Stomach (tissue), 4 donors: ENCODE measurements at regions not wholly inside any gene's neighbourhood (a gene's known extent, or its start where the extent isn't known, plus 50 kb on each side); places are given as distances from the start of the nearest gene placed in this dataset.
"Not testable (repeated sequence)": the region's sequence is repeated elsewhere in the genome, so short reads cannot be mapped to it uniquely, and the experiment has no call there.

ENCODE experiments used
- CTCF ChIP-seq, 7 experiments: fragments of 450-650 bp in 4 of 7; fragments of 200-600 bp in 3 of 7; sonication (generic) in 3 of 7; IDR thresholded peaks; one replicate each; pipeline ENCODE4 v1.5.1; 2016 to 2019; ENCODE audit warnings: antibody characterized with exemption in 7 of 7, control low read depth in 2 of 7, mild to moderate bottlenecking in 1 of 7
- POLR2A ChIP-seq, 4 donors: fragments of 450-650 bp; IDR thresholded peaks; one replicate each; pipeline ENCODE4 v1.6.1; 2016; ENCODE audit warnings: antibody characterized with exemption in 4 of 4, control low read depth in 2 of 4, mild to moderate bottlenecking in 1 of 4, moderate library complexity in 1 of 4
- POLR2AphosphoS5 ChIP-seq, 3 donors: sonication (generic); formaldehyde crosslinking; IDR thresholded peaks; one replicate each; pipeline ENCODE4 v1.6.1; 2016; ENCODE audit warnings: antibody characterized with exemption in 3 of 3

GRCh38 chr22:21251435-21251834 is 132.1 kb upstream of the RIMBP3B start:
- TF ChIP-seq CTCF, POLR2A, POLR2AphosphoS5 (IDR thresholded peaks at IDR 0.05): not testable (repeated sequence)
